AG08395 (cell line): ENCODE measurements at regions not wholly inside any gene's neighbourhood (a gene's known extent, or its start where the extent isn't known, plus 50 kb on each side); places are given as distances from the start of the nearest gene placed in this dataset.

ENCODE experiments used
- DNase-seq: peaks from one replicate; pipeline ENCODE4 v3.0.0; 2012; ENCODE audit warnings: mixed read lengths, low spot score

GRCh38 chr2:239714116-239714515, 311.0 kb downstream of the NDUFA10 start:
- DNase-seq = no peak

DNA sequence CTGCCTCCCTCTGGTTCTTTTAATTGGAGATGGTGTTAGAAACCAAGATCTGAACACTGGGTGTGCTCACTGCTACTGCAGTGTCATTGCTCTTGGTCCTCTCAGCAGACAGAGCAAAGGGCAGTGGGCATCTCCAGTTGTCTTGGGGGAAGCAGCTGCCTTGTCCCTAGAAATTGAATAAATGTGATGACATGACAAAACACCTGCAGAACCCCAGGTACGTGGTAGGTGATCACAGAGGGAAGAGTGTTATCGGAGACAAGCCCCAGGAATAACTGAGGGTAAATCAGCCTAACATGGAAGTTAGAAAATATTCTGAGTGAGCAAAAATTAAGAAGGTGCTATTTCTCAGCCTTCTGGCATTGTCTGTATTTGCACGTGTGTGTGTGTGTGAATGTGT, 311.9 kb upstream of the HDAC4 start:
- no peak for DNase-seq

DNA sequence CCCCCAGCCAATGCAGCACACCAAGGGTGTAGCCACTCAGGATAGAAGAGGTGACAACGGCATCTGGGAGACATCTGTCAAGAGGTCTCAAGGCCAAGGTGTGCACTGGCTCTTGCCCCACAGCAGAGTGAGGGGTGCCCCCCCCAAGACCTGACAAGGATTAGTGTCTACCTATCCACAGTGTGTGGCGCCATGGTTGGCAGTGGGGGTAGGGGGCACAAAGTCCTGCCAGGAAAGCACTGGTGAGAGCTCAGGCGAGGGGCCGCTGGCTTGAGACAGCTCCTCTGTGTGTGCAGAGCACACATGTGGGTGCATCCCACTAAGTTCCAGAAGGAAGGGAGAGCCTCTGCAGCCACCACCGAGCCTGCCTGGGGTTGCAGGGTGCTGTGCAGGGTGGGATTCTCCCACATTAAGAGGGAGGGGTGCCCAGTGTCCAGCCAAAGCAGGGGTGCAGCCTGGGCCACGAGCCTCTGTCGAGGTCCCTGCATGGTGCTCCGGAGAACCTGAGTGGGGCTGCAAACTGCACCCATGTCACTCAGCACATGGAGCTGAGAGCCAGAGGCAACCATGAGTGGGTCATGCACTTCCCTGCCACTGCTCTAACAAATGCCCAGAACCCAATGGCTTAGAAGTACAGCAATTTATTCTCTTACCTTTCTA, 311.2 kb upstream of the HDAC4 start:
- no peak for DNase-seq

GRCh38 chr2:239710953-239711861, 310.4 kb upstream of the HDAC4 start:
- DNase-seq = no peak

- DNase-seq = no peak
Measured at GRCh38 chr2:239706367-239706766, 305.5 kb upstream of the HDAC4 start.

DNA sequence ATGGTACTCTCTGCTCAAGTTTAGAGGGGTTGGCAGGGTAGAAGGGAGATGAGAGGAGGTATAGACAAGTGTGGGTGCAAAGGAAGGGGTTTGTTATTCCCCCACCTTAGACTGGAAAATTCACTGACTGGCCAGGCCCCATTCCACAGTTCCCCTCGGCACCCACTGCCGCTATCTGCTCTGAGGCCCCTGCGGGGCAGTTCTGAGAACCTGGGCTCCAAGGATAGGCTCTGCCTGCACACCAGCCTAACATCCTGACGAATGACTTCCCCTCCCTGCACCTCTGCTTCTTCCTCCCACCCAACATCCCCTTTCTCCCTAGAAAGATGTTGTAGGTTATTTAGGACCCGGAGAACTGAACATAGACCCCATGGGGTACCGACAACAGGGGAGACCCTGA, 303.9 kb upstream of the HDAC4 start:
- DNase-seq = no peak

DNA sequence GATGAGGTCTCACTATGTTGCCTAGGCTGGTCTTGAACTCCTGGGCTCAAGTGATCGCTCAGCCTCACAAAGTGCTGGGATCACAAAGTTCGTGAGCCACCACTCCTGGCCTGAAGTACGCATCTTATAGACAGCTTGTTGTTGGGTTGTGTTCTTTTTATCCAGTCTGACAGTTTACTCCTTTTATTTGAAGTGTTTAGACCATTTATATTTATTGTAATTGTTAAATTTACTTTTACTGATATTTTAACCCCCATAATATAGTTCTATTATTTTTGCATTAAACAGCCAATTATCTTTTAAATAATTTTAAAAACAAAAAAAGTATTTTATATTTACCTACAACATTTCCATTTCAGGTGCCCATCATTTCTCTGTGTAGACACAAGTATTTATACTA, 303.0 kb upstream of the HDAC4 start:
- no peak for DNase-seq

GRCh38 chr2:239700686-239701345, 300.0 kb upstream of the HDAC4 start:
- no peak for DNase-seq

GRCh38 chr2:239697399-239698164, 296.8 kb upstream of the HDAC4 start:
- DNase-seq = no peak

DNA sequence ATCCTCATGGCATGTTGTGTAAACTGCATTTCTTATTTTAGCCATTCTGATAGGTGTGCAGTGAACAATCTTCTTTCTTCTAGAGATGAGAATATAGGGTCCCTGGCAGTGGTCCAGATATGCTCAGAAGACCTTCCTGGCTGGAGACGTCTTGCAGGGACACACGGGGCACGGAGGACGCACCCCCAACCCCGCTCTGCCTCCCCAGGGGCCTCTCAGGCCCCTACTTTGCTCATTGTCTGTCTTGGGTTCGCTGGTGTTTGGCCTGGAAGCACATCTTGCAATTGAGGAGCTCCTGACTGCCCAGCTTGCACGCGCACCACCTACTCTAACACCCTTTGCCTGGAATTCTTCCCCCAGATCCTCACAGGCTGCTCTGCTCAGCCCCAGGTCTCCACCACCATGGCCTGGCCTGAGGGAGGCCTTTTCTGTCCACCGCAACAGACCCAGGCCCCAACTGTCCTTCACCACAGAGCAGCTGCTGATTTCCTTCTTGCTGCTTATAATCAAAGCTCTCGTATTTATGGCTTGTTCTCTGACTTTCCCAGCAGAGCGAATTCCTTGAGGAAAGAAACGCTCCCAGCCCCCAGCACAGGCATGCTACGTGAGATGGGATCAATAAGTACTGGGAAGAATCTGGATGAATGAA, 295.9 kb upstream of the HDAC4 start:
- DNase-seq = no peak

- DNase-seq = no peak
Measured at GRCh38 chr2:239695728-239696240, 295.0 kb upstream of the HDAC4 start.

GRCh38 chr2:239695106-239695727, 294.4 kb upstream of the HDAC4 start:
- DNase-seq = no peak

- no peak for DNase-seq
Measured at GRCh38 chr2:239694487-239694886, 293.7 kb upstream of the HDAC4 start.

DNA sequence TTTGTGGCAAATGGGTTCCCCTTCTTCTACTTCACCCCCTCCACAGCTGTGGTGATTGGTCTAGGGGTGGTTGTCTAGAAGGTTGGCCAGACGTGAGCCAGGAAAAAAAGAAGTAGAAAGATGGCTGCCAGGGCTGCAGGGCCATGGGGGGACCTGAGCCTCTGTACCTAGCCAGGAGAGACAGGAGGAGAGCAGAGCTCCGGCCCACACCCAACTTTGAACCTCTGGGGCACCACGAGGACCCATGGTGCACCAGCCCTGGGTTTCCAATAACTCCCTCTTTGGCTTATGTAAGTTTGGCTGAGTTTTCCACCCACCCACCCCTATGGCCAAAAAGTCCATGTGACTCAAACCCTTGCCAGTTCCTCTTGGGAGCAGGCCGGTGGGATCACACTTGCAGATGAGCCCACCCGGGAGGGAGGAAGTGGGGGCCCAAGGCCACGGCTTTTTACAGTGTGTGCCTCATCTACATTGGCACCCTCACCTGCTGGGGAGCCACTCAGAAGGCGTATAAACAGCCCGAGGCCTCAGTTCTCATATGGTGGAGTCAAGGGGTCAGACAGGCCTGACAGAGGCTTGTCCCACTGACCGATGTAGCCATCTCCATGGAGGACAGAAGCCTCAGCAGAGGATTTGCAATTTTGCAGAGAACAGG, 293.1 kb upstream of the HDAC4 start:
- no peak for DNase-seq

DNA sequence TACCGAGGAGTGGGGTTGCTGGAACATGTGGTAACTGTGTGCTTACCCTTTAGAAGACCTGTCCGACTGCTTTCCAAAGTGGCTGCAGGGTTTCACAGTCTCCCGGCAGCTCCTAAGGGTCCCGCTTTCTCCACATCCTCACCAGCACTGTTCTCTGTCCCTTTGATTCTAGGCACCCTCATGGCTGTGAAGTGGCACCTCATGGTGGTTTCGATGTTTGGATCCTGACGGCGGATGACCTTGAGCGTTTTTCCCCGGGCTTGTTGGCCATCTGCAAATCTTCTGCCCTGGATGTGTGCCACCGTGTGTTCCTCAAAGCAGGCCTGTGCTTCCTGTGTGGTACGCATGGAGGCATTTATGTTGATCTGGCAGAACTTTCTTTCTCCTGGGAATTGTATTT, 292.5 kb upstream of the HDAC4 start:
- no peak for DNase-seq

DNA sequence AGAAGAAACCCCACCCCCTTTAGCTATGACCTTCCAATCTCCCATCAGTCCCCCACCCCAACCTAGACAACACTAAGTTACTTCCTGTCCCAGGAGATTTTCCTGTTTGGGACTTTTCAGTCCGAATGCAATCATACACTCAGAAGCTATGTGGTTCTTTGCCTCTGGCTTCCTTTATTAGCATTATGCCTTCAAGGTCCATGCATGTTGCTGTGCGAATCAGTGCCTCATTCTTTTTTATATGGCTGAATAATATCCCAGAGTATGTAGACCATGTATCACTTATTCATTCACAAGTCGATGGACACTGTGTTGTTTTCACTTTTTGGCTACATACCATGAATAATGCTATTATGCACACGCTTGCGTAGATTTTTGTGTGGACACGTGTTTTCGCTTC, 292.1 kb upstream of the HDAC4 start:
- DNase-seq = no peak

DNA sequence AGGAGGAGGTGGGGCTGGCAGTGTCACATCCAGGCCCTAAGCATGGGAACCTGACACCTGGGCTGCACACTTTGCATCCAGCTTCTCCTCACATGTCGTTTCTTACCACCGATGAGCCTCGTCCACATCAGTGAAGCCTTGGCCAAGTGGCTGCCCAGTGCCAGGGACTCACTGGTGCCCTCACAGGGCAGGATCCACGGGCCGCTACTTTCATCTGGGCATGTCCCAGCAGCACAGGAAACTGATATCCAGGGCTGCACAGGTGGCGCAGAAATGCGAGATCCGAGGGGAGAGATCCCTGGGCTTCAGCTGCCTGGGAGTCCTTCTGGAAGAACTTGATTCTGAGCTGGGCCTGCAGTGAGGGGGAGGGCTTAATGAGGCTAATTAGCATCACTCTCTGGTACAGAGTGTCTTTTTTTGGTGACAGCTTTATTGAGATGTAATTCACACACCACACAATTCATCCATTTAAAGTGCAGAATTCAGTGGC, 291.6 kb upstream of the HDAC4 start:
- no peak for DNase-seq

- no peak for DNase-seq
Measured at GRCh38 chr2:239691720-239692119, 290.9 kb upstream of the HDAC4 start.

DNA sequence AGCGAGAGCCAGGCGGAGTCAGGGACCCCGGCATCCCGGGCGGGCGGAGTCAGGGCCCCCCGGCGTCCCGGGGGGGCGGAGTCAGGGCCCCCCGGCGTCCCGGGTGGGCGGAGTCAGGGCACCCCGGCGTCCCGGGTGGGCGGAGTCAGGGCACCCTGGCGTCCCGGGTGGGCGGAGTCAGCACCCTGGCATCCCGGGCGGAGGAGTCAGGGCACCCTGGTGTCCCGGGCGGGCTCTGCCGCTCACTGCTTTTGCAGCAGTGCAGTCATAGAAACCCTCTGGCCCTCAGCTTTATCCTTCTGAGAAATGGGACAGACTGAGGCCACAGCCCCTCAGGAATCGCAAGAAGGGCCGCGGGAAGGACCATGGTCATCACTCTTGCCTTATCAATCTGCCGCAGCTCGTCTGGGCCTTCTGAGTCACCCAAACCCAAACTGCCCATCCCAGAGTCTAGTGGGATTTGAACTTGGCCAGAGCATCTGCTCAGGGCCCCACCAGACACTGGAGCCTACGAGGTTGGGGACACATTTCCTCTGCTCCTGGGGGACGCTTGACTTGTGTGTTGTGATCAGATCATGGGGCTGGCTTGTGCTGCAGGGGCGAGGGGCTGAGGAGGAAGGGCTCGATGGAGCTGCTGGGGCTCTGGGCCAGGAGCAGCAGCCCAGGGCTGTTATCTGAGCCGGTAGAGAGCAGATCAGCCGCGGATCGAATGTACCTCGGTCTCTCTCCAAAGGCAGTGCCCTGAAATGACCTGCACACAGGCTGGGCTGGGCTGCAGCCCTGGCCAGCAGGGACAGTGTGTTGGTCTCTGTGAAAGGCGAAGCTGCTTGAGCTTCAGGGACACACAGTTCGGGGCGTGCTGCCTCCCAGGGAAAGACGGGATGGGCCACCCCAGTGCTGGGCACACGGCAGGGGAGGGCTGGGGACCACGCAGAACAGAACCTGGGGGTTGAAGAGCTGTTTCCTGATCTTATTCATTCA, 290.1 kb upstream of the HDAC4 start:
- no peak for DNase-seq
